T1000 (cell line): ENCODE measurements at regions not wholly inside any gene's neighbourhood (a gene's known extent, or its start where the extent isn't known, plus 50 kb on each side); places are given as distances from the start of the nearest gene placed in this dataset.
"Not testable (repeated sequence)": the region's sequence is repeated elsewhere in the genome, so short reads cannot be mapped to it uniquely, and the experiment has no call there.

ENCODE experiments used
- DNase-seq: peaks from one replicate; lab custom pipeline; 2025; ENCODE audit warnings: mixed read lengths; lab: John Stamatoyannopoulos, UW

DNA sequence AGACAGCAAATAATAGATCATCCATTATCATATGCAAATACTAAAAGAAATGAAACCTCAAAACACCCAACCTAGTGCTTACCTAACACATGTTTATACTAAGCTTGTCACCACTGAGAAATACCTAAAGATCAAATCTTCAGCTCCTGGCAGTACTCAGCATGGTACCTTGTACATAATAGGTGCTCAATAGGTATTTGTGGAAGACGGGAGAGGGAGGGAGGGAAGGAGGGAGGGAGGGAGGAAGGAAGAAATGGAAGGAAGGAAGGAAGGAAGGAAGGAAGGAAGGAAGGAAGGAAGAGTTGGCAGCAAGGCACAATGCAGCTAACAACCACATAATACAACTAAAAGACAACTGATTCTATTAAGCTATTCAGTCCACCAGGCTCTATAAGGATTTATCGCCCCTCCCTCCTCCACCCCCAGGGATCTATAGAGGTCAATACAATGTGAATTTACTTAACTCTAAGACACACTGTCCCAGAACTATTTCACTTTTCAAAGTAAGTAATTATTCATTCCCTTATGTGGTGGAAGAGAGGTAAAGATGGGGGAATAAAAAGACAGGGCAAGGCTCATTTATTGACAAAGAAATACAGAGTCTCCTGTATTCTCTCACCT lies 328.9 kb downstream of the PAPSS1 start:
- no peak for DNase-seq

DNA sequence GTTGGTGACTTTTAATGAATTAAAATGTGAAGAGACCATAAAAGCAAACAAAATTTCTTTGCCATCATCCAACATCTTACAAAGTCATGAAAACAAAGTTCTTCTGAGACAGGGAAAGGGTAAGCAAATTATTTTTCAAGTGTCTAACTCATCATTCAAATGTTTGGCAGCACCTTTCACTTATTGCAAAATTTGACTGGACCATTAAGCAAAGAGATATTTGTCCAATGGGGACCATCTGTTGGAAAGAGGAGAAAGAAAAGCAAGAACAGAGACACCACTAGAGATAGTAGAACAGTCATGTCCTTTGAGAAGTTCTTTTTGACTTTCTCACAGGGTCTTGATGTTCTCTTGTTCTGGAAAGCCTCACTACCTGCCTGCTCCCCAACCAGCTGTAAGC lies 330.1 kb downstream of the PAPSS1 start:
- no peak for DNase-seq

DNA sequence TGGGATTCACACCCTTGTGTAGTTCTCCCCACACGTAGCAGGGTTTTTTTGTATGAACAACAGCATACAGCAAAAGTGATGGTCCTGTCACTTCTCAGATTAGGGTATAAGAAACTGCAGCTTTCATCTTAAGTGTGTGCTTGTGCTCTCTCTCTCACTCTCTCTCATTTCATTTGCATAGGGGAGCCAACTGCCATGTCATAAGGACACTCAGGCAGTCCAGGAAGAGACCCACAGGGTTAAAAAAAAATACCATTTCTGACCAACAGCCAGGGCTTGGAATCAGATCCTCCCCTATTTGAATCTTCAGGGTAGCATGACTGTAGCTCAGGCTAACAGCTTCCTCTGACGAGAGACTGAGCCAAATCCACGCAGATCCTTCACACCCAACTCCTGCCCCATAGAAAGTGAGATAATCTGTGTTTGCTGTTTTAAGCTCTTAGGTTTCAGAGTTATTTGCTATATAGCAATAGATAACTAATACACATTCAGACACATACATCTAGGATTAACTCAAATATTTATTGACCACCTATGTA lies 331.2 kb downstream of the PAPSS1 start:
- no peak for DNase-seq

DNA sequence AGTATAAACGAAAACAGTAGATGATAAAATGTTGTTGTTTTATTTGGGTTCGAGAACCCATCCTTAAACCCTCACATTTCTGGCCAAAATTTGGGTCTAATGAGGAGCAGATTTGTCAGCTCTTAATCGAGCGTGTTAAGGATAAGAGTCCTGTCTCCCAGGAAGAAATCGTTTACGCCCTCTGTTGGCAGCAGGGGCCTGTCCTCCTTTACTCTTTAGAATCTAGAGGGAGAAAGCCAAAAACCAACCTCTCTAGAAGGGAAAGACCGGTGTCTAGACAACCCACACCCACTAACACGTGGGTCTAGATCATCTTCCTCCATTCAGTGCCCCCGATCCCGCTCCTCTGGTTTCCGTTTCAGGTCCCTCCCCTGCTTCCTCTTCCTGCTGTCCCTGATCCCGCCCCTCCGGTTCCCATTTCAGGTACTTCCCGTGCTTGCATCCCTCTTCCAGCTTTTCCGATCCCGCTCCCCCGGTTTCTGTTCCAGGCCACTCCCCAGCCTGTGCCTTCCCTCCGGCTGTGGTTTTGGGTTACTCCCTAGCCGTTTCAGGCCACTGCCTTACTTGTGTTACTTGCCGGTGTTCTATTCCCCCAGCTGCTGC lies 339.1 kb downstream of the PAPSS1 start:
- no peak for DNase-seq

DNA sequence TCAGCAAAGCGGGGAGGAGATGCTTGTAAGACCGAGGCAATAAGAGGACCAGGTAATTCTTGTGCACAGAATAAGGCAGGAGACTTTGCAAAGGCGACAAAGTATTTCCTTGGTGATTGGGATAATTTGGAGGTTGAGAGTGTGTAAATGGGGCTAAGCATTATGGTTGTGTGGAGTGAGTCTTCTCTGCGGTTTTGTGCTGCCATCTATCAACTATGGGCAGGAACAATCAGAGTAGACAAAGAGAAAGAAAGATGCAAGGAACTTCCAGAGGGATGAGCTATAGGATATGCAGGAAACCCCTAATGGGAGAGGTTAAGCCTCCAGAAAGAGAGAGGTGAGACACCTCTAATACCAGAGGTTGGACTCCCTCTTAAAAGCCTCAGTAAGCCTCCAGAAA lies 339.8 kb downstream of the PAPSS1 start:
- no peak for DNase-seq

DNA sequence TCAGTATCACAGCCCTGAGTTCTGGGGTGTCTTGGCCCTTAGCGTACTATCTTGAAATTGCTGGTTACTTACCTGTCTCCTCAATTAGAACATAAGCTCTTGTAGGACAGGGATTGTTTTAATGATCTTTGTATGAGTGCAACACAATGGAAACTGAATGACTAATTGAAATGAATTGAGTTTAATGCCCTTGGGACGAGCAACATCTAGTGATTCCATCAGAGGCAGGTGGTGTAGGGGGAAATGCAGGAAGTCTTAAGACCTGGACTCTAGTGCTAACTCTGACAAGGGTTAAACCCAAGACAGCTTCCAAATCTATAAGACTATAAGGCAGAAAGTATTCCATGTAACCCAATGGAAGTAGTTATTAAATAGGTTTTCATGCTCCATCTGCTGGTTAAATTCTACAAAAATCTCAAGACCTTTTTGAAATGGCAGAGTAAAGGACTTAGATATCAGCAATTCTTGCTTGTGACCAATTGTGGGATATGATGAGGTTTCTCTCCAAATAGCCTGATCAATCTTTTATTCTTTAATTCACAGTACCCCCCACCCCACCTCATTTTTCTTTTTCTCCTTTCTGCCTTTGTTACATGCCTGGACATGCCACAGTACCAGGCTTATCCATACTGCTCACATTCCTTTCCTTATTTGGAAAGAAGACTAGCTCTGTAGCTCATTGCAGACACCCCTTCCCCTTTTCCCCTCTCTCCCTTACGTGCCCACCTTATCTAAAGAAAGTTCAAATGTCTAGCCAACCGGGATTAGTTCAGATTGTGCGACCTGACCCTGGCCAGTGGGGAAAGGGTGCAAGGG lies 340.8 kb downstream of the PAPSS1 start:
- no peak for DNase-seq

DNA sequence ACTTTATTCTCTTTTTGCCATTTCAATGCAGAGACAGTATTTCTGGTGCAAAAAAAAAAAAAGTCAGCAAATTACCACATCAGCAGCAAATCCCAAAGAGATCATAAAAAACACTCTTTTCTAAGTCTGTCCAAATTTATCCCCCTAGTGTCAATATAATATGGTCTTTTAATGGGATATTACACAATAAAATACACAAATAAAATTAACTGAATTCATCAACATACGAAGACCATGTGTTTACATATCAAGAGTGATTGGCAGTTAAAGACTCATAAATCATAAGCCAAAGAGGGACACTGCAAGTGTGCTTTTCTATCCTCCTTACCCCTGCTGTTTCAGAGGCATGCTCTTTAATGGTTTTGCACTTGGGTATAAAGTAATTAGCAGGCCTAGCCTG lies 340.2 kb upstream of the DKK2 start:
- no peak for DNase-seq

DNA sequence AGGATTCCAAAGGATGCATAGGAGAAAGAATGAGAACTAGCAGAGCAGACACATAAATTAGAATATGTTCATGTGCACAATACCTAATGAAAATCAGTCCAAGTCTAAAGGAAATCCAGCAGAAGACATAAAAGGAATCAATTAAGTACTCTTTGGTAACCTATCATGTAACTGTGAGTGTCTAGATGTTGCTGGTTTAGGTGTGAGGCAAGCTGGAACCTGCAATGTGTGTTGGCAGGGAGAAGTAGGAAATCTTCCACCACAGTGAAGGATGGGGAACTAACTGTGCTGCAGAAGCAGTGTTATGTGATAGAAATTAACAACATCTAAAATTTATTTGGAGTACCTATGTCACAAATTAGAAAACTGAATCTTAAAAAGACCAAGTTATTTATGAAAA lies 330.8 kb upstream of the DKK2 start:
- DNase-seq, result no peak

DNA sequence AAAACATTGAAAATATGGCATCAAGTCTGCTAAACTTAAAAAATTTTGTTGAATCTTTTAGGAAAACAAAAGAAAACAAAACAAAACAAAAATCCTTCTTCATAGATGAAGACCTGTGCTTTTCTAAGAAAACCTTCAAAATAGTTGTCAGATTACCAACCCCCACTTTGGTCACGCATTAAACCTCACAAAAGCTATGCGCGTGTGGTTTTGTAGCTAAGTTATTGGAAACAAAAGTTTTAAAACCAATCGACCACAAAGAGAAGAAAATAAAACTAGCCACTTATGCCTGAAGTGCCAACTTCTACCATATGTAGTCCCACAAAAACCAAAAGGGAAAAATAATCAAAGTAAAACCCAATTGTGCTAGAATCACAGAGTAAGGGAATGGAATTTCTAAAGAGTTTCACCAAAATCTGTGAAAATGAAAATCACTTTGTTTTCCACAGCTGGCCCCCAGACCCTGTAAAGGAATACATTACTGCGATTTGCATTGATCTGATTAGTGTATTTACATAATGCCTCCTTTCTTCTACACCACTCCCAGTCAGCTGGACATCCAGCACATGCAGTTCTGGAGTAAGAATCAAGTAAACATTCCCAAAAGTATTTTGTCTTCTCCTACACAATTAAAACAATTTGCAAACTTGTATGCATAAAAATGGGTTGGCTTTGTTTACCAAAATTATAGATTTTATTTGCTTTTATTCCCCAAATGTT lies 330.1 kb upstream of the DKK2 start:
- DNase-seq, result no peak

DNA sequence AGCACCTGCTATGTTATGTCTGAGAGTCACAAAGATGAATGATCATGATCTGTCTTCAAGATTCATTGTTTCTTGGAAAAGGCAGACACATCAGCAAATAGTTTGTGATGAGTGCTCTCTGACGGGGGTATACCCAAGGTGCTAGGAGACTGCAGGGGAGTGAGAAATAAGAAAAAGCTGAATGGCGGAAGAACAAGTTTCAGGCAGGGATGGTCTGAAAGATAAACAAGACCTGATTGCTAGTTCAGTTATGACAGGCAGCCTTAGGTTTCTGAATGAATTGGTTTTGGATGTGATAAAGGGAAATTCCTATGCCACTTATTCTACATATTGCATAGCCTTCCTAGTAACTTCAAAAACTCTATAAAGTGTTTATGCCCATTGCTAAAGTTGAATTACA lies 327.0 kb upstream of the DKK2 start:
- DNase-seq, result no peak

DNA sequence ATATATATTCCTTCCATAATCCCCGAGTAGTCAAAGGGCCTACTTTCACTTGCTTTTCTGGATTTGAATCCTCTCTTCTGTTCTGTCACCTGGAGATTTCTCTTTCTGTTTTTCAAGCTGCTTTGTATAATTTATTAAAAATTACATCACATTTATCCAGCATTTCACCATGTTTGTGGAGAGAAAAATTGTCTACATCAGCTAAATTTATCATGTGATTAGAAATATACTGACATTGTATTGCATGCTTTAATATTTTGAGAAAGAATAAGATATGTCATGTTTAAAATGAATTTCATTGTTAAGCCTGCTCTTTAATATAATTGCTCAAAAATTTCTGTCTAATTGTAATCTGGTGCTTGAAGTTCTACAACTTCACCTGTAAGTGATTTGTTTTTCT lies 323.1 kb upstream of the DKK2 start:
- DNase-seq, result no peak

DNA sequence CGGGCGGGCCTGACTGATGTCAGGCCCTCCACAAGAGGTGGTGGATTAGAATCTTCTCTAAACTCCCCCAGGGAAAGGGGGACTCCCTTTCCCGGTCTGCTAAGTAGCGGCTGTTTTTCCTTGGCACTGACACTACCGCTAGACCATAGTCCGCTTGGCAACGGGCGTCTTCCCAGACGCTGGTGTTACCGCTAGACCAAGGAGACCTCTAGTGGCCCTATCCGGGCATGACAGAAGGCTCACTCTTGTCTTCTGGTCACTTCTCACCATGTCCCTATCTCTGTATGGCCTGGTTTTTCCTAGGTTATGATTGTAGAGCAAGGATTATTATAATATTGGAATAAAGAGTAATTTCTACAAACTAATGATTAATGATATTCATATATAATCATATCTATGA lies 318.2 kb upstream of the DKK2 start:
- DNase-seq, result not testable (repeated sequence)

DNA sequence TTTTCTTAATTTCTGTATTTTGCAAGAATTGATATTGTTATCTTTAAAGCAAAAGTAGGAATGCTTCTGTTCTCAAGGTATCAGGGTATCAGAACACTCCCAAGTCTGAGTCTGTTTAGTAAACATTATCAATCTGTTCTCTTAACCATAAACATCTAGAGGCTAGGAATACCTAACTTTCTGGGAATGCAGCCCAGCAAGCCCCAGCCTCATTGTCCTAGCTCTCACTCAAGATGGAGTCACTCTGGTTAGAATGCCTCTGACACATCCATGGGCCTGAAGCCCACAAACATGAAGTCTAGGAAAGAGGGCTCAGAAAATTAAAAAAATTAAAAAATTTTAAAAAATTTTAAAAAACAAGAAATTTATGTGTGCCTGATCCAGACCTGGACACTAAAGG lies 315.1 kb upstream of the DKK2 start:
- DNase-seq, result no peak

DNA sequence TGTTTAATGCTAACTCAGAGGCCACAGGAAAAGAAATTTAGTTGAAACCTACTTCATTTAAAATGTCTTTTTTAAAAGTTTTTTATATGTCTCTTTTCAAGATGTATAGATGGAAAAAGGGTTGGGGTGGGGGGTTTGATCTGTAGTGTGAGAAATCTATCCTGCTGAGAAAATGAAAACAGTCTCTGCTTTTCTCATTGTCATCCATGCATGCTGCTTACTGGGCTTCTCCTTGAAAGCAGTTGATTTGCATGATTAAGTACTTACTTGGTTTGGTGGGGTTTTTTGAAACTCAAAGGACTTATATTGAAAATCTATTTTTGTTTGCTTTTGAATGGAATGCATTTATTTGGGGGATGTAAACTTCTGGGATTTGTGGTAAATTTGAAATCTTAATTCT lies 313.6 kb upstream of the DKK2 start:
- DNase-seq, result no peak

DNA sequence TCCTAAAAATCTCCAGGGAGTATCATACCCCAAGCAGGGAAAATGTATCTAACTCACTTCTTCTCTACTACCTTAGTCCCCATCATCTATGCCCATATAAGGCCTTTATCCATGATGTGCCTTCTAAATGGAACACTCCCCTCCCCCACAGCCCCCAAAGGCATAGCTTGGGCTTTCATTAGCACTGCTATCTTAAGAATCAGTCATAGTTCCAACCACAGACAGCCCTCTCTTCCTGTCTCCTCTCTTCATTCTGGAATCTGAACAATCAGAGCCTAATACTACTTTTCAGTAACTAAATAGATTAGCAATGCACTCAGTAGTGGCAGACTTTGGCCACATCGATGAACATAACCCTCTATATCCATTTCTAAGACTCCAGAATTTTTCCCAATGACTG lies 313.2 kb upstream of the DKK2 start:
- no peak for DNase-seq

DNA sequence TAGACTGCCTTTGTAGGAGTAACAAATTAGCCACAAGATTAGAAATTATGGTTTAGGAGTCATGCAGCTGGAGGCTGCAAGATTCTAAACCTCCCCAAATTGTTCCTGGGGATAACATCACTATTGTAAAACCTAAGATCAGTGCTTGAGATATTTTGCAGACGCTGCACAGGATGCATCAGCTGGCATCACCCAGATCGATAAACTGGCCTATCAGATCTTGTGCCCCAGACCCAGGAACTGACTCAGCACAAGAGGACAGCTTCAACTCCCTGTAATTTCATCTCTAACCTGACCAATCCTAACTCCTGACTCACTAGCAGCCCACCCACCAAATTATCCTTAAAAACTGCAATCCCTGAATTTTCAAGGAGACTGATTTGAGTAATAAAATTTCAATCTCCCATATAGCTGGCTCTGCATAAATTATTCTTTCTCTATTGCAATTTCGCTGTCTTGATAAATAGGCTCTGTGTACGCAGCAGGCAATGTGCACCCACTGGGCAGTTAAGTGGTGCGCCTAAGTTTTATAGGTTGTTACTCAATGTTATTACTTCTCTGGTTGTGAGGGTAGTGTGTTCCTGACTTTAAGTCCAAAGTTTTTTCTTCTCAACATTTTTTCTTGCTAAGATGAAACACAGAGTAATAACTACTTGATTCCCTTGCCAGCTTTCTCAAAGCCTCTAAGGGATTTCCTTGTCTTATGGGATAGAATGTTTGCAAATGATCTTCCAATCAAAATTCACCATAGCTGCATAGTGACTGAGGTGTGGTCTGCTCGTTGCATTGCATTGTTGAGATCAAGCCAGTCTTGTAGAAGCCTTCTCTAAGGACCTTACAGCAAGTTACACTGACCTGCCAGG lies 312.3 kb upstream of the DKK2 start:
- no peak for DNase-seq

DNA sequence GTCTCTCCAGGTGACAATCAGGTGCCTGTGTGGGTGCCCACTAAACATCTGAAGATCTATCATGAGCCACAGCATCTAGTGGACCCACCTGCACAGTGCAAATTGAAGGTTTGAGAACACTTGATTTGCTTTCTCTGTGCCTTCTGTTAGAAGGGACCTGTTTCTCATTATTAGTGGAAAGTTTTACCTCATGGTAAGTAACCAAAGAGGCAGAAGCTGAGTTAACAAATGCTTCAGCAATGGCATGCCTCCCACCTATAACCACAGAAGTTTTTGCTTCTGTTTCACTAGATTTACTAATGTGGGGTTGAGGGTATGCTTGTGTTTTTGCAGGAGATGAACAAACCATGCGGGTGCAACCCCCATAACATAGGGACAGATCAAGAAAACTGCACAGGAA lies 297.4 kb upstream of the DKK2 start:
- no peak for DNase-seq

DNA sequence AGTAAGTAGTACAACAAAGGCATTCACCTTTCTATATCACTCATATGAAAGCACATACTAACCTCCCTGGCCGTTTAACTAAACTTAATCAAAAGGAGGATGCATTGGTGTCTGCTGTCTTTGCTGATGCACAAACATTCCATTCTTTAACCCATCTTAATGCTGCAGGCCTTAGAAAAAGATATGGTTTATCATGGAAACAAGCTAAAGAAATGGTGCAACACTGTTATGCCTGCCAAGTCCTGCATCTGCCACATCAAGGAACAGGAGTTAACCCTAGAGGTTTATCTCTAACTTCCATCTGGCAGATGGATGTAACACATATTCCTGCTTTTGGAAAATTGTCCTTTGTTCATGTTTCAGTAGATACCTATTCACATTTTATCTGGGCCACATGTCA lies 296.5 kb upstream of the DKK2 start:
- DNase-seq, result not testable (repeated sequence)

DNA sequence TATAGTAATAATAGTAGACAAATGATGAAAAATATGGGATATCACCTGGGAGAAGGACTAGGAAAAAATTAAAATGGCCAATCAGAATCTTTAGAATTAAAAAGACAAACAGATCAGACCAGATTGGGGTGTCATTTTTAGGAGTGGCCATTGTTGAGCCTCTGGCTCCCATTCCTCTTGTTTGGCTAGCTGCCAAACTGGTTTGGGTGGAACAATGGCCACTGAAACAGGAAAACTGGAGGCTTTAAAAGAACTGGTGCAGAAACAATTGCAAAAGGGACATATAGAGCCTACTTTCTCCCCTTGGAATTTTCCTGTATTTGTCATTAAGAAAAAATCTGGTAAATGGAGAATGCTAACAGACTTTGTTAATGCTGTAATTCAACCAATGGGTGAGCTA lies 294.8 kb upstream of the DKK2 start:
- no peak for DNase-seq

DNA sequence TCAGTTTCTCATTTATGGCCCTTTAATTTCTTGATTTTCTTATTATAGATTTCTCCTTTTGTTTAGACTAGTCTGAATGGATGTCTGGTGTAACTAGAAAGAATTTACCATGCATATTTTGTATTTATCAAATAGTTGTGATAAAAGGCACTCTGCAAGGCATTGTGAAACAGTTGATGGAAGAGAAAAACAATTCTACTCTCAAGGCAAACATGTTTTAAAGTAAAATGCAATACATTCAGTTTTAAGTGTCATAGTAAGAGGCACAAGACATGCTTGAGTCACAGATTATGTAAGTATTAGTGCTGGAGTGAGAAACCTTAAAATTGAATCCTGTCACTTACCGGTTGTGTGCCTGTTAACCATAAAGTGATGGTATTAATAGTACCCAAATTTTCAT lies 283.3 kb upstream of the DKK2 start:
- DNase-seq, result no peak

DNA sequence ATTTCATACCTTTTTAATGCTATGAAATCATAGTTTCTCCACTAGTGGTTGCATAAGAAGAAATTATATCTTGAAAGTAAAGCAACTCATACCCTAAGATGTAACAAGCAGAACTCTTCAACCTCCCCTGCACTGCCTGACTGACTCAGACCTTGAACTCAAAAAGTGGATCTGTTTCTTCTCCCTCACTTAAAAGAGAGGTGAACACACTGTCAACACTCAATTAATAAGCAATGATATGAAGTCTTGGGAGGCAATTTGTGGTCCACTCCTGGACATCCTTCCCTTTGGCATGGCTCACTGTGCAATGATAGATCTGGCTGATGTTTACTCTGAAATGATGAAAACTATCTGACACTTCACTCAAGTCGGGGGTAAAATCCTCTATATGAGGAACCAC lies 282.0 kb upstream of the DKK2 start:
- DNase-seq, result no peak

DNA sequence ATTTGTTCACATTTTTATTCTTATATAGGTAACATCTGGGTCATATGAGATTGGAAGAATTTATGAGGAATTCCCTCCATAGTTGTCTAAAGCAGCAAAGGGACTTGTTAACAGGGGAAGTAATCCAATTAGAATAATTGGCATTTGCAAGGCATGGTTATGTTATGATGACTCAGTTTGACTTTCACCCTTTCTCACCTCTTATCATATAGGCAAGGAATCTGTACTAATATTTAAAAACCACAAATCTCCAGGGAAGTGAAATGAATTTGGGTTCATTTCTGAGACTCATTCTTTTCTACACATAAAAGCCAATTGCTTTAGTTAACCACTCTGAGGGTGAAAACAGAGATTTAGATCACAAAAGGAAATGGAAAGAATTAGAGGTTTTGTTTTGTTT lies 281.5 kb upstream of the DKK2 start:
- no peak for DNase-seq
